Mesothelial cell of epicardium (in vitro differentiated cells): ENCODE measurements at regions not wholly inside any gene's neighbourhood (a gene's known extent, or its start where the extent isn't known, plus 50 kb on each side); places are given as distances from the start of the nearest gene placed in this dataset.
A peak's percentile ranks its signal among the peaks of the same experiment; 100 is the strongest.
"Not testable (repeated sequence)": the region's sequence is repeated elsewhere in the genome, so short reads cannot be mapped to it uniquely, and the experiment has no call there.

ENCODE experiments used
- DNase-seq, 2 experiments: peaks; one replicate each; pipeline ENCODE4 v3.0.0; 2021; ENCODE audit warnings: low spot score in 2 of 2; ENCODE audit not compliant: unreplicated experiment in 2 of 2
- H3K27ac Mint-ChIP-seq: 2 replicates; pipeline ENCODE4 v1.8.0; 2021; ENCODE audit warnings: mixed read lengths
- H3K27me3 Mint-ChIP-seq: 2 replicates; pipeline ENCODE4 v1.8.0; 2021; ENCODE audit warnings: low read depth, mixed read lengths
- H3K36me3 Mint-ChIP-seq: 2 replicates; pipeline ENCODE4 v1.8.0; 2021; ENCODE audit warnings: mixed read lengths
- H3K4me1 Mint-ChIP-seq: 2 replicates; pipeline ENCODE4 v1.8.0; 2021; ENCODE audit warnings: mixed read lengths
- H3K4me3 Mint-ChIP-seq: 2 replicates; pipeline ENCODE4 v1.8.0; 2021; ENCODE audit warnings: mild to moderate bottlenecking, moderate library complexity, mixed read lengths
- H3K9me3 Mint-ChIP-seq: 2 replicates; pipeline ENCODE4 v1.8.0; 2021; ENCODE audit warnings: mixed read lengths
- CTCF ChIP-seq: fragments of 200-600 bp; sonication (generic); IDR thresholded peaks from one replicate; pipeline ENCODE4 v1.5.0; 2021; ENCODE audit warnings: antibody characterized with exemption; ENCODE audit not compliant: unreplicated experiment

- Mint-ChIP-seq H3K36me3 (no peaks in the 10 kb centered on the region), H3K27ac (no peak overlapping the region), H3K4me3 (no peak overlapping the region), H3K9me3 (no peaks in the 10 kb centered on the region), H3K27me3 (no peaks in the 10 kb centered on the region), H3K4me1 (no peaks in the 10 kb centered on the region)
- TF ChIP-seq CTCF = peak; percentile 51
- DNase-seq = no peak
These were observed 458.6 kb upstream of the FSIP2 start for GRCh38 chr2:185279999-185280398.

GRCh38 chr2:185284696-185285095 lies 453.9 kb upstream of the FSIP2 start:
- Mint-ChIP-seq H3K27me3 (no peaks in the 10 kb centered on the region), H3K9me3 (no peaks in the 10 kb centered on the region), H3K4me3 (no peak overlapping the region), H3K36me3 (no peaks in the 10 kb centered on the region), H3K4me1 (no peaks in the 10 kb centered on the region), H3K27ac (no peak overlapping the region)
- no peak for TF ChIP-seq CTCF
- DNase-seq = no peak

- H3K4me3 Mint-ChIP-seq, H3K36me3 Mint-ChIP-seq, H3K4me1 Mint-ChIP-seq, H3K9me3 Mint-ChIP-seq, H3K27ac Mint-ChIP-seq, H3K27me3 Mint-ChIP-seq: not testable (repeated sequence)
- peak in 1 of 2 experiments; percentile 33 for DNase-seq
These were observed 448.6 kb upstream of the FSIP2 start for GRCh38 chr2:185290012-185290411.

- H3K4me1 Mint-ChIP-seq = no peaks in the 10 kb centered on the region
- H3K27ac Mint-ChIP-seq = no peak overlapping the region
- no peaks in the 10 kb centered on the region for H3K27me3 Mint-ChIP-seq
- H3K4me3 Mint-ChIP-seq = no peak overlapping the region
- peak; percentile 45 to 67 for DNase-seq
- H3K9me3 Mint-ChIP-seq = peaks cover 15% of the 10 kb centered on the region
- peak; percentile 41 for TF ChIP-seq CTCF
- no peaks in the 10 kb centered on the region for H3K36me3 Mint-ChIP-seq
These were observed 447.5 kb upstream of the FSIP2 start for GRCh38 chr2:185291035-185291647.

GRCh38 chr2:185299867-185300266 lies 438.7 kb upstream of the FSIP2 start:
- peaks cover 7% of the 10 kb centered on the region for H3K27me3 Mint-ChIP-seq
- H3K36me3 Mint-ChIP-seq = no peaks in the 10 kb centered on the region
- no peak for DNase-seq
- H3K4me1 Mint-ChIP-seq = no peaks in the 10 kb centered on the region
- TF ChIP-seq CTCF = no peak
- peaks cover 11% of the 10 kb centered on the region for H3K9me3 Mint-ChIP-seq
- H3K27ac Mint-ChIP-seq = no peak overlapping the region
- H3K4me3 Mint-ChIP-seq = no peak overlapping the region

GRCh38 chr2:185306119-185306518 lies 432.5 kb upstream of the FSIP2 start:
- no peak for TF ChIP-seq CTCF
- H3K4me3 Mint-ChIP-seq = no peak overlapping the region
- peaks cover 4% of the 10 kb centered on the region for H3K9me3 Mint-ChIP-seq
- H3K36me3 Mint-ChIP-seq = no peaks in the 10 kb centered on the region
- H3K27ac Mint-ChIP-seq = no peak overlapping the region
- no peaks in the 10 kb centered on the region for H3K27me3 Mint-ChIP-seq
- no peaks in the 10 kb centered on the region for H3K4me1 Mint-ChIP-seq
- DNase-seq = no peak
